ENCODE measurements at regions not wholly inside any gene's neighbourhood (a gene's known extent, or its start where the extent isn't known, plus 50 kb on each side); places are given as distances from the start of the nearest gene placed in this dataset.

DNA sequence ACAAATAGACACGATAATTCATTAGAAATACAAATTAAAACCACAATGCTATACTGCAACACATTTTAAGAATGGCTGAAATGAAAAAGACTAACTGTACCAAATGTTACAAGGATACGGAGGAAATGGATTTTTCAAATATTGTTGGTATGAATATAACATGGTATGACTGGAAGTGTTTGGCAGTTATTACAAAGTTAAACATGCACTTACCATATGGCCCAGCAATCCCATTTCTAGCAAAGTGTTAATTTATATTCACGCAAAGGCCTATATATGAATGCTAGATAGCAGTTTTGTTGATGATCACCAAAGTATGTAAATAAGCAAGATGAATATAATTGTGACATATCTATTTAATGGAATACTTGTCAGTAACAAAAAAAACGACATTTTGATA, 497.8 kb upstream of the FSIP2 start:
- TF ChIP-seq, protein P1, sequence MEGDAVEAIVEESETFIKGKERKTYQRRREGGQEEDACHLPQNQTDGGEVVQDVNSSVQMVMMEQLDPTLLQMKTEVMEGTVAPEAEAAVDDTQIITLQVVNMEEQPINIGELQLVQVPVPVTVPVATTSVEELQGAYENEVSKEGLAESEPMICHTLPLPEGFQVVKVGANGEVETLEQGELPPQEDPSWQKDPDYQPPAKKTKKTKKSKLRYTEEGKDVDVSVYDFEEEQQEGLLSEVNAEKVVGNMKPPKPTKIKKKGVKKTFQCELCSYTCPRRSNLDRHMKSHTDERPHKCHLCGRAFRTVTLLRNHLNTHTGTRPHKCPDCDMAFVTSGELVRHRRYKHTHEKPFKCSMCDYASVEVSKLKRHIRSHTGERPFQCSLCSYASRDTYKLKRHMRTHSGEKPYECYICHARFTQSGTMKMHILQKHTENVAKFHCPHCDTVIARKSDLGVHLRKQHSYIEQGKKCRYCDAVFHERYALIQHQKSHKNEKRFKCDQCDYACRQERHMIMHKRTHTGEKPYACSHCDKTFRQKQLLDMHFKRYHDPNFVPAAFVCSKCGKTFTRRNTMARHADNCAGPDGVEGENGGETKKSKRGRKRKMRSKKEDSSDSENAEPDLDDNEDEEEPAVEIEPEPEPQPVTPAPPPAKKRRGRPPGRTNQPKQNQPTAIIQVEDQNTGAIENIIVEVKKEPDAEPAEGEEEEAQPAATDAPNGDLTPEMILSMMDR (IDR thresholded peaks at IDR 0.05) = no peak
- TF ChIP-seq POLR2A (IDR thresholded peaks at IDR 0.05) = no peak

All from vagina (tissue), 2 donors.